HG02763 (cell line): ENCODE measurements at regions not wholly inside any gene's neighbourhood (a gene's known extent, or its start where the extent isn't known, plus 50 kb on each side); places are given as distances from the start of the nearest gene placed in this dataset.

Experiments used
- ATAC-seq: cut with Tn5 transposase; IDR thresholded peaks from one replicate; pipeline ENCODE4 v1.9.1; 2021; ENCODE audit warnings: mild to moderate bottlenecking, moderate library complexity; ENCODE audit not compliant: unreplicated experiment

DNA sequence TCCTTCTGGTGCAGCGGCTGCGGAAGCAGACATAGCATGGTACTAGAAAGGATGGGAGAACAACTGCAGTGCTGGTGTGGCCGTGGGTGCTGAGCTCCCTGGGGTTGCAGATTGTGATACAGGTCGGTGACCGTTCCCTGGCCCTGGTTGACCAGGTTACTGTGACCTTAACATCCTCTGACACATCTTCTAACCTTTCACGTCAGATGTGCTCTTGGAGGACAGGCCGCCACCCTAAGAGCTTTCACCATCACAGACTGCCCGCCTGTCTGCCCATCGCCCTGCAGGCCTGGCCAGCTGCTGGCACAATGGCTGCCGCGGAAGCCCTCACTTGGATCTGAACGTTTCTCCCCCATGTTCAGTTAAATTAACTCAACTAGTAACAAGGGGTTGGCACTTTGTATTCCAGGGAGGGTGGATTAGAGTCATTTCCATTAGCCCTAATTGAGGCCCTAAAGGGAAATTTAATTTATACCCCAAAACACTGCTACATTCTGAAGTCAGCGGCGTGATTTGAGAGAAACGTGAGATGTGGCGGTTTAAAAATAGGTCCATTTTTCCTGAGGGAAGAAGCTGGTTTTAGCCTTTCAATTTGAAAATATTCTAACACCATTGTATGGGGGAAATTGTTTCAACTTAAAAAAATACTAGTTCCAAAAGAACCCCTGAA lies 443.9 kb upstream of the CDH4 start:
- ATAC-seq: no peak

DNA sequence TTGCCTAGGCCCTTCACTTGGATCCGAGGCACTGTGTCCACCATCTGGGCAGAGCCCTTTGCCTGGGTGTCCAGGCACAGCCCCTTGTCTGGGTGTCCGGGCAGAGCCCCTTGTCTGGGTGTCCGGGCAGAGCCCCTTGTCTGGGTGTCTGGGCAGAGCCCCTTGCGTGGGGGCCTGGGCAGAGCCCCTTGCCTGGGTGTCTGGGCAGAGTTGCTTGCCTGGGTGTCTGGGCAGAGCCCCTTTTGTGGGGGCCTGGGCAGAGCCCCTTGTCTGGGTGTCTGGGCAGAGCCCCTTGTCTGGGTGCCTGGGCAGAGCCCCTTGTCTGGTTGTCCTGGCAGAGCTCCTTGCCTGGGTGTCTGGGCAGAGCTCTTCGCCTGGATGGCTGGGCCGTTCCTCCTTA lies 443.4 kb upstream of the CDH4 start:
- ATAC-seq: no peak

DNA sequence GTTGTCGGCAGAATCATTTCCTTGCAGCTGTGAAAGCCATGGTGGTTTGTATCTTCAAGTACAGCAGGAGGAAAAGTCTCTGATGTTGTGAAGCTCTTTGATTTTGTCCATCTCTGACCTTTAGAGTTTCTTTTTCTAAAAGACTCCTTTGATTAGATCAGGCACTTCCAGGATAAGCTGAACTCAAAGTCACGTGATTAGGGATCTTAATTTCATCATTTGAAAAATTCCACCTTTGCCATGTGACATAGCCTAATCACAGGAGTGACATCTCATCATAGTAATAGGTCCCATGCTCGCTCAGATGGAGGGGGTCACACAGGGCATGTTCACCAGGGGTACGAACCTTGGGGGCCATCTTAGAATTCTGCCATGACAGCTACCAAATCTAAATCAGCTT lies 441.5 kb upstream of the CDH4 start:
- no peak for ATAC-seq

DNA sequence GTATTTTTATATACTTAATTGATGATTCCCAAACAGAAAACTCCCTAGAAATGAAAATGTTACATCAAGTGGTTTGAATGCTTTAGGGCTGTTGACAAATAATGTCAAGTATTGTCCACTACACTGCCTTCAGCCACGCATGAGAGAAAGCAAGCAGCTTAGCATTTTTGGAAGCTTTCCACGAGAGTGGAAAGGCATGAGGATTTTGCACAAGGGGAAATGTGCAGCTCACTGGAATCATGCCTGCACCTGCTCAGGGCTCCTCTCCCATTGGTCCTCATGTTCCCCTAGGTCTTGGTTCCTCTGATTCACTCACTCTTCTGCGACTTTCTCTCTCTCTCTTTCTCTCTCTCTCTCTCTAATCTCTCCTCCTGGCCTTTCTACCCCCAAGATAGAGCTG lies 439.5 kb upstream of the CDH4 start:
- ATAC-seq: no peak

DNA sequence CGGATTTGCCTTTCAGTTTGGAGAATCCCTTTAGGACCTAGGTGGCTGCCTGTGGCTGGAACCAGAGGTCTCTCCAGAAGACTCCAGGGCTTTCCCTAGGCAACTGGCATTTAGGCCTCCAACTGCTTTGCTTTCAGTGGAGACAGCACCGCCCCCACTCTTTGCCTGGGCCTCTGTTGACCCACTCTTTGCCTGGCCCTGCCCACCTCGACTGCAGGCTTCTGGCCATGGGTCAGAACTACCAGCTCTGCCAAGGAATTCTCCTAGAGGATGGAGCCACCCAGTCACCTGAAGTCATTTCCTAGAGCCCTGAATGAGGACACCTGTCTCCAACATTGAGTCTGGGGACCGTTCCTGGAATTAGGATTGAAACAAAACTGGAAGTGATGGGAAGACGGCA lies 439.0 kb upstream of the CDH4 start:
- no peak for ATAC-seq

DNA sequence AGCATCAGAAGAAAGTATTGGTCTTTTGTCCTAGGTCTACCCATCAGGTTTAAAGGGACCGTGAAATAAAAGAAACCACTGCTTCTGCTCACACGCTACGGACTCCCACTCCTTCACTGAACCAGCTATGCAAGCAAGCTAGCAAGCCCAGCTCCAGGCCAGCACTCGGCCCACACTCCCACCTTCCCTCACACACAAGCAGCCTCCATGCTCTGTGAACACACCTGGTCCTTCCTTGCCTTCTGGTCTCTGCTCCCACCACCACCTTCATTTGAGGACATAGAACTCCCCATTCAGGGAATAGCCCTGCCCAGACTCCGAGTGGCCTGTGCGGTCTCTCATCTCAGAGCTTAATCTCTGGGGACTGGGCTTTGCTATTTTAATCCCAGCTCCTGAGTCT lies 436.4 kb upstream of the CDH4 start:
- ATAC-seq: no peak

DNA sequence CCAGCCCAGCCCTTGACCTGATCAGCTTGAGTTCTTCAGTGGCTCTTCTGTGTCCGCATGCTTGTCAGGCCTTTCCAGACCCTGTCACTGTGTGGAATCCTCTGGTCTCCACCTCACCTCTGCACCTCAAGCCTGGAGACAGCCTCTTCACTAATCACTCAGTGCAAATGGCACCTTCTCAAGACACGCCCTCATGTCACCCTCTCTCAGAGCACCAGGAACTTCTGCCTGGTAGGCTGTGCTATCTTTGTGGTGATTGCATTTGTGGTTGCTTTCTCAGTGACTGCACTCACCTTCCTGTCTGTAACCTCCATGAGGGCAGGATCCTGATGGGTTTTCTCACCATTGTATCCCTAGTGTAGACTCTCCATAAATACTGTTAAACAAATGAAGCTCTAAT lies 435.2 kb upstream of the CDH4 start:
- no peak for ATAC-seq

DNA sequence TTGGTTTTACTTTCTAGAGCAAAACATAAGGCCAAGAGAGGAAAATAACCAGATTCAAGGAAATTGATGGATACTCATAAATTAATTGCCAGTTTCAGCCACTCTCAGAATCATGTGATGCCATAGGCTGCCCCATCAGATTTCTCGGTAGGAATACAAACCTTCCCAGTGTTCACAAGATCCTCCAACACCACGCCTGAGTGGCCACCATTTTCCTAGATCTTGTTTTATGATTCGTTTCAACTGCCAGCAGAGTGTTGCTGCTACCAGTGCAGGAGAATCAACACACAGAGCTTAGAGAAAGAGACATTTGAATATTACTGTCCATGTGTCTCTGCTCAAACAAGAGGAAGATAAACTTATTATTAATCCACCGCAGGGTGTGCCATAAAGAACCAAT lies 434.2 kb upstream of the CDH4 start:
- no peak for ATAC-seq

DNA sequence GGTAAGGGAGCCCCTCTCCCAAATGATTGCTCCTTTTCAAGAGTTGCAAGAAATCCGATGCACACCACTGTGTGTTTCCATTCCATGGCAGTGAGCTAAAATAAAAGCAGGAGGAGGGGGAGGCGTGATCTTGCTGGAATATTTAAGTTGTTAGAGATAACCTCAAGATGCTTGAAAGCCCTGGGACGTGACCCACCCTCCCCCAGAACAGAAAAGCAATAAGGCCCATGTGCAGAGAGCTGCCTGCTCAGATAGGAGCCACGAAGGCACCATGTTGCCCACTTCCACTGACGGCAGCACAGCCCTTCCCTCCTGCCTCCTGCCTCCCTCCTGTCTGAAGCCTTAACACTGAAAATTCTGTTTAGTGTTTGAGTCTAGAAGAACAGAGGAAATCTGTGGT lies 432.6 kb upstream of the CDH4 start:
- no peak for ATAC-seq

DNA sequence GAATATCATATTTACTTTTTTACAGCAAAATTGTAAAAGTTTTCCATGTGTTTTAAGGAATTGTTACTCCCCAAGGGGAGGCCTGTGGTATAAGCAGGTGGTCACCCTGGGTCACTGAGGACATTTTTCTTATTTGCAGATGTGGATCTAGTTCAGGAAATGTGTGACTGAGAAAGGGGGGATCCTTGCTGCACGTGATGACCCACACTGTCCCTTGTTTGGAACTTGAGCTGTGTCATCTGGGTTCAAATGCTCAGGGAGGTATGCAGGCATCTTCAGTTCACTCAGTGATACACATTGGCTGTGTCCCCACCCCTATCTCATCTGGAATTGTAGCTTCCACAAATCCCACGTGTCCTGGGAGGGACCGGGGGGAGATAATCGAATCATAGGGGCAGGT lies 431.9 kb upstream of the CDH4 start:
- ATAC-seq: no peak

DNA sequence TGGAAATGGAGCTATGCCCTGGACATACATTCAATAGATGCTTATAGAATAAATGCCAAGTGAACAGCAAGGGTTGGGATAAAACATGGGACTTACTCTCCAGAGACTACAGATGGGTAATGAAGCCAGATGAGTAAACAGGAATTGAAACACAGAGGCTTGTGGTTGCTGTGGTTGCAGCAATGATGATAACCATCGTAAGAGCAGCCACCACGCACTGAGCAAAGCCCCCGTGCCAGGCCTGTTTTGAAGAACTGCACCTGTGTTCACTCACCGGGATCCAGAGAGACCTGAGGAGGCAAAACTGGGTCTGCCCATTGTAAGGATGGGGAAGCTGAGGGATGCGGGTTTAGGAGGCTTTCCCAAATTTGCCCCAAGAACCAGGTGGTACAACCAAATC lies 431.1 kb upstream of the CDH4 start:
- no peak for ATAC-seq

DNA sequence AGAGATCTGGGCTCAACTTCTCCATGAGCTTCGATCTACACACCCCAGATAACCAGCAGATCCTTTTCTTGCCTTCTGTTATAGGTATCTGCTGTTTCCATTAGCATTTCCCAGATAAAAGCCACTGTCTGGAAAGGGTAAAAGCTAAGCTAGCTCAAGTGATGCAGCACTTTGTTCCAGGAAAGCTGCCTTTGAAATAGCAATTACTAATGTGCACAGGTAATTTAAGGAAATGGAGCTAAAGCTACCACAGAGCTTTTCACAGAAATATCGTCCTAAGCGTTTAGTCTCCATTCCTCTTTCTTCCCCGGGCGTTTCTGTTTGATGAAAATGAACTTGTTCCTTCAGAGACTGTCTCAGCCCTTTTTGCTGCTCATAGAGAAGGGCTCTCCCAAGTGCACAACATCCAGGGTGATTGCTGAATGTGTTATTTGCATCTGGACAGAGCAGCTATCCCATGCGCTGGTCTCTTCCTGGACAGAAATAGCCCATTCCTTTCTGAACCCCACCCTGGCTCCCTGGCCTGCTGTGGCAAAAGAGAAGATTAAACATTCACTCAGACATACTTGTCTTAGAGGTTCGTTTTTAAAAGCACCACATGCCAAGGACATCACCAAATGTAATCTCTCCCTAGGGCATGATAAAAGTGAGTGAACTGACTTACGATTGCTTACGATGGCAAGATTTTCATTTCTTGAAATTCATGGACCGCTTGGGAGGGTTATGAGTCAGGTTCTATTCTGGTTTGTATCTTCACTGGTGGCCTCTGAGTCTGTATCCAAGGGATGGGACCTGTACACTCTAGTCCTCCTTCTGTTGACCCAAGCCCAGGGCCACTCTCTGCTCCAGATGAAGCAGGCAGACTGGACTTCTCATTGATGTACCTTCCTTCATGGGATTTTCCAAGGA lies 429.1 kb upstream of the CDH4 start:
- no peak for ATAC-seq

DNA sequence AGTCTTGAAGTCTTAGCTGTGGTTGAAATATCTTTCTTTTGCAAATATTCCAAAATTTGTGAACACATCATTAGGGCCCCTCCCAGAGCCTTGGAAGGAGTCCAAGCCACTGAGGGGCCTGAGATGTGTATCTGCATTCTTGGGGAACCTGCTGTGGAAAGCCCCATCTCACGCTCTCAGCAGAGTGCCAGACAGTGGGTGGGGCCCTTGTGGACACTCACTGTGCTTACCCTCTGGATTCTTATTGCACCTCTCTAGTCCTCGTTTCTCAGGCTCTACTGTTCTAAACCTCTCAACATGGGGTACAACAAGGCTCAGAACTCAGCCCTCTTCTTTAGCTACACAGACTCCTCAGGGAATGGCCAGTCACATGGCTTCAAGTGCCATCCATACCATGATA lies 416.2 kb upstream of the CDH4 start:
- ATAC-seq: no peak

DNA sequence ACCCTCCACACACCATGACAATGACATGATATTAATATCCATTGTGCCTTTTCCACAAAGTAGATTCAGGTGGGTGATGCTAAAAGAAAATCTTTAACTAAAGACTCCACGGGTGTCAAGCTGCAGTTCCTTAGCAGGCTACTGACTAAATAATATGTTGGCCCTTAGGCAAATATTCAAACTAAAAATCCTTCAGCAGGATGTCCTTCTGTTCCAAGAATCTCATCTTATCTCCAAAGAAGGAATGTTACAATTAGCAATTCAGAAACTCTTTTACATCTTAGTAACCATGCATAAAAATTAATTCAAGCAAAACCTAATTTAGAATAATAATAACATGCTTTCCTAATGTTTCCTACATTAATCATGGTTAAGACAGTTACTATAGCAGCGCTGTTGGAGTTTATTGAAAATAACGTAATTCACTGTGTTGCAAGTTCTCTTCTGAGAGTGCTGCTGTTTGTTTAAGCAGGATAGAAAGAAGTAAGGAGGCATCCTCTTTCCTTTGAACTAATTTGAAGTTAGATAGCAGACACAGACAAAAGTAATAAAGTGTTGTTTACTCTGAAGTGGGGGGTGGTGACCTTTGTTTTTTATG lies 414.8 kb upstream of the CDH4 start:
- ATAC-seq: no peak

DNA sequence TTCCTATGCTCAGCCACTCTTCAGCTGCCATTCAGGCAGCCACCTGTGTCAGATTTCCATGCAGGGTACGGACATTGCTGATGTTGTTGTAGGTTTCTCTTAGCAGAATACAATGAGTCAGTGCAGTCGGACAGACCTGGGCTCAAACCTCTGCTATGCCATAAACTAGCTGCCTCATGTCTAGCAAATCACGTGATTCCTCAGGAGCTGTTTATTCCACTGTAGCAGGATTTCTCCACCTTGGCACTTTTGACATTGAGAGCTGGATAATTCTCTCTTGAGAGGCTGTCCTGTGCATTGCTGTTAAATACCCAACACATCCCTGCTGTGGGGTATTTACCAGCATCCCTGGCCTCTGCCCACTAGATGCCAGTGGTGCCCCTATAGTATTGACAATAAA lies 413.8 kb upstream of the CDH4 start:
- ATAC-seq: no peak

DNA sequence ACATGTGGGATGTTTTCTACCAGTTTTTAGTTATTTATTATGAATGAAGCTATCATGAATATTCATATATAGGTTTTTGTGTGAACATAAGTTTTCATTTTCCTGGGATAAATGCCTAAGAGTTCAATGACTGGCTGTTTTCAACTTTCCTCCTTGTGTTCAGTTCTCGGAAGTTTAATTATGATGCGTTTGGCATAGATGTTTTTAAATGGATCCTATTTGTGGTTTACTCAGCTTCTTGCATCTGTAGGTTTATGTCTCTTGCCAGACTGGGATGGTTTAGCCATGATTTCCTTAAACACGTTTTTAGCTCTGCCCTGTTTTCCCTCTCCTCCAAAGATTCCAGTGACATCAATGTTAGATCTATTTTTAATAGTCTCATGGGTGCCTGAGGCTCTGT lies 411.1 kb upstream of the CDH4 start:
- ATAC-seq: no peak

DNA sequence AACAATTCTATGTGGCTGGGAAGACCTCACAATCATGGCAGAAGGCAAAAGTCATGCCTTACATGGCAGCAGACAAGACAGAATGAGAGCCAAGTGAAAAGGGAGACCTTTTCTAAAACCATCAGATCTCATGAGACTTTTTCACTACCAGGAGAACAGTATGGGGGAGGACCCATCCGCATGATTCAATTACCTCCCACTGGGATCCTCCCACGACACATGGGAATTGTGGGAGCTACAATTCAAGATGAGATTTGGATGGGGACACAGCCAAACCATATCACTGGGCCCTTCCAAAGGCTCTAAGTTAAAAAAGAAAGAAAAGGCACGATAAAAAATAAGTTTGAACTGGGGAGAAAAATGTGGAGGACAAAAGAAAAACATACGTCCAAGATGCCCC lies 406.9 kb upstream of the CDH4 start:
- ATAC-seq: no peak

DNA sequence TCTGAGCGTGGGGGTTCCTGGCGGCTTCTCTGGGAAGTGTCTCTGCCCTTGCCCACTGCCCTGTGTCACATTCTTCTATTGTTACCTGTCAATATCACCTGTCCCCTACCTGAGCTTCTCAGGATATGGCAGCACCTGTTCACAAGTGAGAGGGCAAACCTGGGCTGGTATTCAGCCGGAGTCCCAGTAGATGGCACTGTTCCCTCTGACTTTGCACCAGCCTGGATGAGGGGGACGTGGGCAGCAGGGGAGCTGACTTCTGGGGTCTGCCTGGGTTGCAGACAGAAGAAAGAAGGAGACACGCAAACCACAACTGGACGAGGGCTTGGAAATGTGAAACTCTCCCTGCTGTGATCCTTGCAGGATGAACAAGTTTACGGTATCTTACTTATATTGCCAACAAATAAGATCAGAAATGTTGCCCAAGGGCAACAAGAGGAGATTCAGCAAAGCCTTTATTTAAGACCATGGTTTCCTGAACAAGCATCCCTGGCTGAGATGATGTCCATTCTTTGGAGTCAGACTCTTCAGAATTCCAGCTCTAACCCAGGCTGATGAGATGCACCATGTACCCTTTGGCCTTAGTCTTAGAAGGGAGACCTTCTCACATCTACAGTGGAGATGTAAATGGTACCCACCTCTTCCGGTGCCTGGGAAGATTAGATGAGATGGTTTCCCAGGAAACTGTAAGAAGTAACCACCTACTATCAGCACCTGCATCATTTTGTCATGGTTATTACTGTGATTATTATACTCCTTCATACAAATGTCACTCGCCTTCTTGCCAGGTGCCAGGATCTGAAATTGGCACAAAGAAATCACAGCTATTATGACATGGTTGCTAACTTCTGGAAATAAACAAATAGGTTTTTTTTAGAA lies 400.0 kb upstream of the CDH4 start:
- no peak for ATAC-seq

DNA sequence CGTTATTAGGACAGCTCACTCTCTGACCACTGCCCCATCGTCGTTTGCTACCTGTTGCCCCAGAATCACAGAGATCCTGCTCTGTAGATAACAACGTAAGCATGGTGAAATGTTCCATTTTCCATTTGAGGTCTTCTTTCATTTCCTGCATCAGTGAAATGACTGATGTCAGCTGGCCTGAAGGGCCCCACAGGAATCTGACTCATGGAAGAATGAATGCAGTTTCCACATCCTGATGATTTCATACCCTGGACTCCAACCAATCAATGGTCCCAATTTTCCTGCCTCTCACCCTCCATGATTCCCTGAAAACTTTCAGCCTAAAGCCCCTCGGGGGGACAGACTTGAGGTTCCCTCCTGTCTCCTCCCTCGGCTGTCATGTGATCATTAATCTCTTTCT lies 394.4 kb upstream of the CDH4 start:
- no peak for ATAC-seq

DNA sequence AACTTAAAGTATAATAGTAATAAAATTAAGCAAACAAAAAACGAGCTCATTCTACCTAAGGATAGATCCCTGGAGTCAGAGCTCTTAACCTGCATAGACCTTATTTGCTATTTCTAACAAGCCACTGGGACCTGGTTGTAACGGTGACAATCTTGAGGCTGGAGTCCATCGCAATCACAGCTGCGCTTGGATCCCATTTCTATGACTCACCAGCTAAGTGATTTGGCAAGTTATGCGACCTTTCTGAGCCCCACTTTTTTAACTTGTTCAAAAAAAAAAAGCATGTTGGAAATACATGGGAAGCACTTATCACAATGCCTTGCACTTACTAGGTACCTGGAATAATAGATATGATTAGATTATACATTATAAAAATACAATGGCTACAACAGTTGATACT lies 389.5 kb upstream of the CDH4 start:
- no peak for ATAC-seq

DNA sequence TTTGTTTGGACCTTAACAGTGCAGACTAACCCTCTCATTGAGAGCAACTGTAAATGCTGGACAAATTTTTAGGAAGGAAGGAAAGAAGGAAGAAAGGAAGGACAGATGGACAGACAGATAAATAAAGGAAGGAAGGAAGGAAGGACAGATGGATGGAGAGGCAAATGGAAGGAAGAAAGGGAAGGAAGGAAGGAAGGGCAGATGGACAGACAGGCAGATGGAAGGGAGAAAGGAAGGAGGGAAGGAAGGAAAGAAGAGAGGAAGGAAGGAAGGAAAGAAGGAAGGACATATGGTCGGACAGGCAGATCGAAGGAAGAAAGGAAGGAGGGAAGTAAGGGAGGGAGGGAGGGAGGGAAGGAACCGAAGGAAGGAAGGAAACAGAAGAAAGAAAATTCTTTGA lies 388.5 kb upstream of the CDH4 start:
- ATAC-seq: no peak
